SU-DHL-6 (cell line): ENCODE measurements at regions not wholly inside any gene's neighbourhood (a gene's known extent, or its start where the extent isn't known, plus 50 kb on each side); places are given as distances from the start of the nearest gene placed in this dataset.

Experiments used
- H2AFZ ChIP-seq: fragments of 200-600 bp; sonication (generic); 2 replicates; pipeline ENCODE4 v1.6.1; 2014; ENCODE audit warnings: low read depth, mild to moderate bottlenecking, moderate library complexity, mixed read lengths, antibody characterized with exemption, low read length; ENCODE audit not compliant: severe bottlenecking
- H3F3A ChIP-seq: fragments of 200-600 bp; shearing (Covaris generic); 2 replicates; pipeline ENCODE4 v1.6.0; 2016; ENCODE audit warnings: antibody characterized with exemption, mild to moderate bottlenecking; ENCODE audit not compliant: insufficient read depth
- H3K27ac ChIP-seq: fragments of 200-600 bp; sonication (generic); 2 replicates; pipeline ENCODE4 v1.5.1; 2016; ENCODE audit warnings: low read depth, mild to moderate bottlenecking, low read length, moderate library complexity, mixed read lengths
- H3K27me3 ChIP-seq: fragments of 200-600 bp; sonication (generic), shearing (Covaris generic); 2 replicates; pipeline ENCODE4 v1.6.0; 2014; ENCODE audit warnings: mild to moderate bottlenecking, low read length
- H3K36me3 ChIP-seq: fragments of 200-600 bp; sonication (generic); 2 replicates; pipeline ENCODE4 v1.6.1; 2014; ENCODE audit warnings: mild to moderate bottlenecking, low read length, mixed read lengths
- H3K4me2 ChIP-seq: fragments of 300-600, 200-600 bp; shearing (Covaris generic), sonication (generic); 2 replicates; pipeline ENCODE4 v1.6.0; 2014; ENCODE audit warnings: low read length, low read depth, mild to moderate bottlenecking; ENCODE audit not compliant: poor library complexity, severe bottlenecking
- H3K4me3 ChIP-seq: fragments of 200-600 bp; sonication (generic); 2 replicates; pipeline ENCODE4 v1.5.1; 2014; ENCODE audit warnings: antibody characterized with exemption, low read length, mild to moderate bottlenecking, mixed read lengths; ENCODE audit not compliant: insufficient read depth, poor library complexity, severe bottlenecking
- H3K79me2 ChIP-seq: fragments of 200-600 bp; sonication (generic); 2 replicates; pipeline ENCODE4 v1.6.1; 2014; ENCODE audit warnings: mild to moderate bottlenecking, low read length, moderate library complexity; ENCODE audit not compliant: insufficient read depth
- H3K9ac ChIP-seq: fragments of 200-600 bp; sonication (generic); 2 replicates; pipeline ENCODE4 v1.7.0; 2014; ENCODE audit warnings: mild to moderate bottlenecking, low read length
- H3K9me2 ChIP-seq: fragments of 200-600 bp; sonication (generic); replicated peaks from 2 replicates; pipeline ENCODE4 v1.6.1; 2014; ENCODE audit warnings: low read length; ENCODE audit not compliant: insufficient read depth
- H3K9me3 ChIP-seq: fragments of 200-600 bp; sonication (generic); 2 replicates; pipeline ENCODE4 v1.6.1; 2014; ENCODE audit warnings: low read length, mixed read lengths; ENCODE audit not compliant: insufficient read depth
- H4K20me1 ChIP-seq: fragments of 200-600 bp; sonication (generic); 2 replicates; pipeline ENCODE4 v1.6.1; 2014; ENCODE audit warnings: low read depth, mild to moderate bottlenecking, antibody characterized with exemption, low read length, moderate library complexity, mixed read lengths
- CTCF ChIP-seq: fragments of 200-600 bp; sonication (generic); IDR thresholded peaks from one replicate; pipeline ENCODE4 v1.5.1; 2017; ENCODE audit warnings: antibody characterized with exemption, mild to moderate bottlenecking, low read length, moderate library complexity; ENCODE audit not compliant: insufficient read depth, poor library complexity, severe bottlenecking
- EZH2phosphoT487 ChIP-seq: fragments of 200-600 bp; sonication (generic), shearing (Covaris generic); conservative IDR thresholded peaks from 2 replicates; pipeline ENCODE4 v1.6.1; 2018; ENCODE audit warnings: mild to moderate bottlenecking, antibody characterized with exemption, low read length, moderate library complexity, mixed read lengths

GRCh38 chr1:118254001-118254400, 69.0 kb upstream of the SPAG17 start:
- Histone ChIP-seq H3K9me2 (no peaks in the 10 kb centered on the region), H2AFZ (no peak overlapping the region), H3K36me3 (no peaks in the 10 kb centered on the region), H3K4me3 (no peak overlapping the region), H3K4me2 (no peak overlapping the region), H3K27ac (no peak overlapping the region), H4K20me1 (no peaks in the 10 kb centered on the region), H3K79me2 (no peaks in the 10 kb centered on the region), H3K9me3 (no peaks in the 10 kb centered on the region), H3K9ac (no peak overlapping the region), H3K27me3 (no peaks in the 10 kb centered on the region), H3F3A (no peaks in the 10 kb centered on the region)
- TF ChIP-seq CTCF (no peak), EZH2phosphoT487 (no peak)

- Histone ChIP-seq H3K79me2 (no peaks in the 10 kb centered on the region), H3K27ac (no peak overlapping the region), H3K9me2 (no peaks in the 10 kb centered on the region), H3K27me3 (no peaks in the 10 kb centered on the region), H2AFZ (no peak overlapping the region), H4K20me1 (no peaks in the 10 kb centered on the region), H3K4me2 (no peak overlapping the region), H3K36me3 (no peaks in the 10 kb centered on the region), H3F3A (no peaks in the 10 kb centered on the region), H3K4me3 (no peak overlapping the region), H3K9ac (no peak overlapping the region), H3K9me3 (no peaks in the 10 kb centered on the region)
- TF ChIP-seq CTCF (no peak), EZH2phosphoT487 (no peak)
These were observed 68.3 kb upstream of the SPAG17 start for GRCh38 chr1:118253053-118253915.

- no peaks in the 10 kb centered on the region for H3K9me3 ChIP-seq
- no peaks in the 10 kb centered on the region for H3K9me2 ChIP-seq
- H3K79me2 ChIP-seq, result no peaks in the 10 kb centered on the region
- H3K36me3 ChIP-seq, result no peaks in the 10 kb centered on the region
- H3K27ac ChIP-seq, result no peak overlapping the region
- H3K4me3 ChIP-seq, result no peak overlapping the region
- no peak overlapping the region for H3K9ac ChIP-seq
- H3K4me2 ChIP-seq, result no peak overlapping the region
- H3K27me3 ChIP-seq, result no peaks in the 10 kb centered on the region
- no peaks in the 10 kb centered on the region for H3F3A ChIP-seq
- H2AFZ ChIP-seq, result no peak overlapping the region
- no peaks in the 10 kb centered on the region for H4K20me1 ChIP-seq
- TF ChIP-seq CTCF (no peak), EZH2phosphoT487 (no peak)
These were observed 67.6 kb upstream of the SPAG17 start for GRCh38 chr1:118252624-118253023.
